ENCODE measurements at regions not wholly inside any gene's neighbourhood (a gene's known extent, or its start where the extent isn't known, plus 50 kb on each side); places are given as distances from the start of the nearest gene placed in this dataset.

DNA sequence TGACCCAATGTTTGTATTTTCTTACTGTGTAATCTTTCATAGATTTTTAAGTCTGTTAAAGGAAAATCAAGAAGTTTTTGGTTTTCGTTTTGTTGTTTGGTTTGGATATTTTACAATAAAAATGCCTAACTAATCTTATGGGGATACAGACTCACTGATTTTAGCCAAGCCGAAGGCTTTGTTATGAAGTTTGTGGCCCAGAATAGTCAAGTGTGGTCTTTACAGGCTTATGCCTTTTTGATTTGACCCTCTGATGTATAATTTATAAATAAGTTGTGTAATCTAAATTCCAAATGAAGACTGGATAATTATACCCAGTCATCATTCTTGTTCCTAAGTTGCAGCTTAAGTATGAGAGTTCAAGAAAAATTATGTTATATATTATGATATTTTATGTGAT, 739.3 kb downstream of the ADGRL2 start:
- no peaks in the 10 kb centered on the region for H3K36me3 ChIP-seq (ENCODE audit: control insufficient read depth, low read length)
- no peaks in the 10 kb centered on the region for H3K9me2 ChIP-seq (replicated peaks; ENCODE audit: control insufficient read depth, low read length)
- H3K4me3 ChIP-seq (ENCODE audit: low read length): no peak overlapping the region
- no peak overlapping the region for H3K27ac ChIP-seq (ENCODE audit: low read depth, low read length)
- no peaks in the 10 kb centered on the region for H3K27me3 ChIP-seq (ENCODE audit: control insufficient read depth, low read length)
- no peaks in the 10 kb centered on the region; the same call in 1 of the 2 replicates for H3K9me3 ChIP-seq (ENCODE audit: control insufficient read depth, insufficient read depth, low read length)
- H3F3A ChIP-seq (ENCODE audit: control insufficient read depth, insufficient read depth): no peaks in the 10 kb centered on the region
- H4K20me1 ChIP-seq (ENCODE audit: control insufficient read depth, insufficient read depth, low read depth, low read length): no peaks in the 10 kb centered on the region
- H3K79me2 ChIP-seq (ENCODE audit: control insufficient read depth, low read length): no peaks in the 10 kb centered on the region
- no peaks in the 10 kb centered on the region for H3K4me1 ChIP-seq (ENCODE audit: control insufficient read depth, low read length)
- H3K4me2 ChIP-seq (ENCODE audit: low read length): no peak overlapping the region
- TF ChIP-seq EZH2phosphoT487 (IDR thresholded peaks at IDR 0.05; ENCODE audit: borderline replicate concordance, low read length): no peak
- TF ChIP-seq, protein P1, sequence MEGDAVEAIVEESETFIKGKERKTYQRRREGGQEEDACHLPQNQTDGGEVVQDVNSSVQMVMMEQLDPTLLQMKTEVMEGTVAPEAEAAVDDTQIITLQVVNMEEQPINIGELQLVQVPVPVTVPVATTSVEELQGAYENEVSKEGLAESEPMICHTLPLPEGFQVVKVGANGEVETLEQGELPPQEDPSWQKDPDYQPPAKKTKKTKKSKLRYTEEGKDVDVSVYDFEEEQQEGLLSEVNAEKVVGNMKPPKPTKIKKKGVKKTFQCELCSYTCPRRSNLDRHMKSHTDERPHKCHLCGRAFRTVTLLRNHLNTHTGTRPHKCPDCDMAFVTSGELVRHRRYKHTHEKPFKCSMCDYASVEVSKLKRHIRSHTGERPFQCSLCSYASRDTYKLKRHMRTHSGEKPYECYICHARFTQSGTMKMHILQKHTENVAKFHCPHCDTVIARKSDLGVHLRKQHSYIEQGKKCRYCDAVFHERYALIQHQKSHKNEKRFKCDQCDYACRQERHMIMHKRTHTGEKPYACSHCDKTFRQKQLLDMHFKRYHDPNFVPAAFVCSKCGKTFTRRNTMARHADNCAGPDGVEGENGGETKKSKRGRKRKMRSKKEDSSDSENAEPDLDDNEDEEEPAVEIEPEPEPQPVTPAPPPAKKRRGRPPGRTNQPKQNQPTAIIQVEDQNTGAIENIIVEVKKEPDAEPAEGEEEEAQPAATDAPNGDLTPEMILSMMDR (IDR thresholded peaks at IDR 0.05; ENCODE audit: low read depth, low read length, poor library complexity, severe bottlenecking): no peak

DNA sequence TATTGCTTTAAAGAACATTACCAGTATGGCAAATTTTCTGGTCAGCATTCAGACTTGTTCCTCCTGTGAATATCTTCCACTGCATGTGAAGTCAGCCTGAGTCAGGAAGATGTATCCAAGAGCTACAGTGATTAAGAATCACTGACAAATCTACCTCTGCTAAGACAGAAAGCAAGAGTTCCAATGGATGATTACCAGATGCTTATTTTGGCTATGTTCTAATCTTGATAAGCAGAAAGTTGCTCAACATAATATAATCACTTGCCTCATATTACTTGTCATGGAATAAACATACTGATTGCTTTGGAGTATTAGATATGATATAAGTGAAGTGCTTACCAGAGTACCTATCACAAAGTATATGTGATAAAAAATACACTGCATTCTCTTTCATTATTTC, 738.1 kb downstream of the ADGRL2 start:
- no peaks in the 10 kb centered on the region for H3K9me2 ChIP-seq (replicated peaks; ENCODE audit: control insufficient read depth, low read length)
- H3K4me3 ChIP-seq (ENCODE audit: low read length): no peak overlapping the region
- H3F3A ChIP-seq (ENCODE audit: control insufficient read depth, insufficient read depth): no peaks in the 10 kb centered on the region
- no peaks in the 10 kb centered on the region for H3K27me3 ChIP-seq (ENCODE audit: control insufficient read depth, low read length)
- TF ChIP-seq, protein P1 (IDR thresholded peaks at IDR 0.05; ENCODE audit: low read depth, low read length, poor library complexity, severe bottlenecking): no peak
- no peak for TF ChIP-seq EZH2phosphoT487 (IDR thresholded peaks at IDR 0.05; ENCODE audit: borderline replicate concordance, low read length)
- no peaks in the 10 kb centered on the region for H3K79me2 ChIP-seq (ENCODE audit: control insufficient read depth, low read length)
- no peaks in the 10 kb centered on the region; the same call in 1 of the 2 replicates for H3K9me3 ChIP-seq (ENCODE audit: control insufficient read depth, insufficient read depth, low read length)
- H3K4me1 ChIP-seq (ENCODE audit: control insufficient read depth, low read length): no peaks in the 10 kb centered on the region
- H3K27ac ChIP-seq (ENCODE audit: low read depth, low read length): no peak overlapping the region
- H3K4me2 ChIP-seq (ENCODE audit: low read length): no peak overlapping the region
- H3K36me3 ChIP-seq (ENCODE audit: control insufficient read depth, low read length): no peaks in the 10 kb centered on the region
- no peaks in the 10 kb centered on the region for H4K20me1 ChIP-seq (ENCODE audit: control insufficient read depth, insufficient read depth, low read depth, low read length)

DNA sequence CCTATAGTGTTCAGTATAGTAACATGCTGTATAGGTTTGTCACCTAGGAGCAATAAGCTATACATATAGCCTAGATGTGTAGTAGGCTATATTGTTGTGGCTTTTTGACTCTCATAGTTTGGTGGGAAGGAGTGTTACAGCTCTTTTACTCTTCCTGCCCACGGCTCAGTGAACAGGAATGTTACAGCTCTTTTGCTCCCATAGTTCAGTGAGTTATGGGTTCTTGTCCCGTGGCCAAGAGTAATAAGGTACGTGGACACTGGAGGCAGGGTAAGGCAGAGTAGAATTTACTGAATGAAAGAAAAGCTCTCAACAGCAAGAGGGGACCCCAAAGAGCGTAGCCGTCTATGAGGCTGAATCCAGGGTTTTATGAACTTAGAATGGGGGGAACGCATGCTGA, 734.3 kb downstream of the ADGRL2 start:
- no peaks in the 10 kb centered on the region for H4K20me1 ChIP-seq (ENCODE audit: control insufficient read depth, insufficient read depth, low read depth, low read length)
- H3K4me3 ChIP-seq (ENCODE audit: low read length): no peak overlapping the region
- no peak overlapping the region for H3K4me2 ChIP-seq (ENCODE audit: low read length)
- H3K27me3 ChIP-seq (ENCODE audit: control insufficient read depth, low read length): no peaks in the 10 kb centered on the region
- H3F3A ChIP-seq (ENCODE audit: control insufficient read depth, insufficient read depth): no peaks in the 10 kb centered on the region
- H3K4me1 ChIP-seq (ENCODE audit: control insufficient read depth, low read length): no peaks in the 10 kb centered on the region
- no peaks in the 10 kb centered on the region for H3K9me2 ChIP-seq (replicated peaks; ENCODE audit: control insufficient read depth, low read length)
- H3K9me3 ChIP-seq (ENCODE audit: control insufficient read depth, insufficient read depth, low read length): peaks cover 2% of the 10 kb centered on the region; the same call in 1 of the 2 replicates
- TF ChIP-seq, protein P1 (IDR thresholded peaks at IDR 0.05; ENCODE audit: low read depth, low read length, poor library complexity, severe bottlenecking): no peak
- TF ChIP-seq EZH2phosphoT487 (IDR thresholded peaks at IDR 0.05; ENCODE audit: borderline replicate concordance, low read length): no peak
- no peaks in the 10 kb centered on the region for H3K36me3 ChIP-seq (ENCODE audit: control insufficient read depth, low read length)
- no peaks in the 10 kb centered on the region for H3K79me2 ChIP-seq (ENCODE audit: control insufficient read depth, low read length)
- no peak overlapping the region for H3K27ac ChIP-seq (ENCODE audit: low read depth, low read length)
